Lung (tissue), 11 donors: ENCODE measurements at regions not wholly inside any gene's neighbourhood (a gene's known extent, or its start where the extent isn't known, plus 50 kb on each side); places are given as distances from the start of the nearest gene placed in this dataset.

Experiments used
- ATAC-seq: fragments of 200-7000 bp; cut with Tn5 transposase; one replicate; pipeline ENCODE4 v1.9.1; 2020; ENCODE audit warnings: moderate number of reproducible peaks; ENCODE audit not compliant: insufficient read depth, low FRiP score
- DNase-seq, 3 donors: peaks; one replicate each; pipeline ENCODE4 v3.0.0-alpha.2; 2013 to 2017
- H3K27ac ChIP-seq, 2 donors: one replicate each; pipeline ENCODE4 v1.5.1; 2013; ENCODE audit warnings: mild to moderate bottlenecking in 2 of 2, moderate library complexity in 2 of 2, control low read depth in 1 of 2, inconsistent platforms in 1 of 2, low read depth in 1 of 2, low read length in 1 of 2
- H3K27me3 ChIP-seq, 3 donors: one replicate each; pipeline ENCODE4 v1.5.1; 2013; ENCODE audit warnings: low read length in 2 of 3; ENCODE audit not compliant: control insufficient read depth in 3 of 3, insufficient read depth in 3 of 3
- H3K36me3 ChIP-seq, 4 donors: one replicate each; pipeline ENCODE4 v1.5.1; 2013; ENCODE audit warnings: low read length in 4 of 4, mild to moderate bottlenecking in 1 of 4, moderate library complexity in 1 of 4; ENCODE audit not compliant: control insufficient read depth in 4 of 4, insufficient read depth in 4 of 4
- H3K4me1 ChIP-seq, 5 donors: one replicate each; pipeline ENCODE4 v1.5.1; 2013; ENCODE audit warnings: low read length in 5 of 5, mild to moderate bottlenecking in 2 of 5, moderate library complexity in 1 of 5; ENCODE audit not compliant: control insufficient read depth in 5 of 5, insufficient read depth in 5 of 5
- H3K4me3 ChIP-seq: one replicate; pipeline ENCODE4 v1.5.1; 2013; ENCODE audit warnings: mild to moderate bottlenecking, control low read depth, moderate library complexity
- H3K9ac ChIP-seq, 2 donors: one replicate each; pipeline ENCODE4 v1.5.1; 2013; ENCODE audit warnings: low read length in 2 of 2, control low read depth in 1 of 2; ENCODE audit not compliant: insufficient read depth in 1 of 2
- H3K9me3 ChIP-seq, 4 donors: one replicate each; pipeline ENCODE4 v1.5.1; 2013; ENCODE audit warnings: low read length in 3 of 4, mild to moderate bottlenecking in 1 of 4, moderate library complexity in 1 of 4; ENCODE audit not compliant: control insufficient read depth in 4 of 4, insufficient read depth in 3 of 4
- WGBS, 2 donors: extraction: QIAGEN DNeasy Blood & Tissue Kit; methylation state at CpG; one replicate each; pipeline ENCODE4 v1.1.7; 2013; 5-methylcytosine and 5-hydroxymethylcytosine counted together
- TF ChIP-seq, protein P1 (sequence below): IDR thresholded peaks from 2 replicates; pipeline ENCODE4 v1.5.1; 2012; ENCODE audit warnings: mild to moderate bottlenecking; ENCODE audit errors: control extremely low read depth, extremely low read depth
- donor health status: control.
- donor health status: control.
- donor health status: Bipolar disorder and iron deficiency.
- donor health status: healthy.
- donor health status: DM: yes; HTN: yes; CAD: no.

DNA sequence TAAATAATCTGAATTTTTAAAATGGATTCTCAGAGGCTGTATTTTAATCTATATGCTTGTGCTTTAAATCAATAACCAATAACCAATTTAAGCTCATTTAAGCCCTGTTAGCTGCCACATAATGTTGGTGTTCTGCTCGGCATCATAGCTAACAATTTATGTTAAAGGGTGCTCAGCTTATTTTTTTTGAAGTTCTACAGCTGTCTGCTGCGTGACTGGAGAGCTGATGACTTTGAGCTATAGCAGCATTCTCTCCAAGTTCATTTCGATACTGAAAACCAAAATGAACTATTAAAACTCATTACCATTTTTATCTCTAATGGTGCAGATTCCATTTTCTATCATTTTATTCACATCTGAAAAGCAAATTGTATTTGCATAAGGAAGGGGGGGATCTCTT is 357.8 kb downstream of the AJAP1 start:
- Histone ChIP-seq H3K36me3 (no peaks in the 10 kb centered on the region), H3K9me3 (peaks cover 0 to 7% (median 0%) of the 10 kb centered on the region in 4 donors), H3K27ac (no peak overlapping the region), H3K9ac (no peak overlapping the region), H3K27me3 (peaks cover 0 to 13% (median 0%) of the 10 kb centered on the region in 3 donors), H3K4me3 (no peak overlapping the region), H3K4me1 (no peaks in the 10 kb centered on the region)
- ATAC-seq (no peak), DNase-seq (no peak)
- TF ChIP-seq, protein P1, sequence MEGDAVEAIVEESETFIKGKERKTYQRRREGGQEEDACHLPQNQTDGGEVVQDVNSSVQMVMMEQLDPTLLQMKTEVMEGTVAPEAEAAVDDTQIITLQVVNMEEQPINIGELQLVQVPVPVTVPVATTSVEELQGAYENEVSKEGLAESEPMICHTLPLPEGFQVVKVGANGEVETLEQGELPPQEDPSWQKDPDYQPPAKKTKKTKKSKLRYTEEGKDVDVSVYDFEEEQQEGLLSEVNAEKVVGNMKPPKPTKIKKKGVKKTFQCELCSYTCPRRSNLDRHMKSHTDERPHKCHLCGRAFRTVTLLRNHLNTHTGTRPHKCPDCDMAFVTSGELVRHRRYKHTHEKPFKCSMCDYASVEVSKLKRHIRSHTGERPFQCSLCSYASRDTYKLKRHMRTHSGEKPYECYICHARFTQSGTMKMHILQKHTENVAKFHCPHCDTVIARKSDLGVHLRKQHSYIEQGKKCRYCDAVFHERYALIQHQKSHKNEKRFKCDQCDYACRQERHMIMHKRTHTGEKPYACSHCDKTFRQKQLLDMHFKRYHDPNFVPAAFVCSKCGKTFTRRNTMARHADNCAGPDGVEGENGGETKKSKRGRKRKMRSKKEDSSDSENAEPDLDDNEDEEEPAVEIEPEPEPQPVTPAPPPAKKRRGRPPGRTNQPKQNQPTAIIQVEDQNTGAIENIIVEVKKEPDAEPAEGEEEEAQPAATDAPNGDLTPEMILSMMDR, result no peak
- WGBS, 2 donors, result 83 to 86% methylated on average over 3 of the region's 3 CpGs

DNA sequence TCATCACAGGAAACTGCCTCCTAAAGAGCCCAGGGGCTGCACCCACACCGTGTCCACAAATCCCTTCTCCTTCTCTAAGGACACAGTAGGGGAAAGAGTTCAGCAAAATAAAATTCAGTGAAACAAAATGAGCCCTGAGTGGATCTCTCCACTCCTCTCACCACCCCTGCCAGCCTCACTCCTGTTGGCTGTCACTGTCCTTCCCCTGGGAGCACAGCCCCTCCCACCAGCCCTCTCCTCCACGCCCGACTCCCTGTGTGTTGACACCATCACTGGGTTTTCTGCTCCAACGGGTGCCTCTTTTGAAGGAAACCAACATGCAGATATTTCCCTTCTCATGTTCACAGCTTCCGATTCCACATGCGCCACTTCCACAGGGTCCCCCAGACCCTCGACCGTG is 356.2 kb downstream of the AJAP1 start:
- TF ChIP-seq, protein P1, result no peak
- ATAC-seq (no peak), DNase-seq (no peak)
- H3K9ac ChIP-seq, result no peak overlapping the region
- peaks cover 0 to 13% (median 0%) of the 10 kb centered on the region in 3 donors for H3K27me3 ChIP-seq
- no peak overlapping the region for H3K27ac ChIP-seq
- peaks cover 0 to 7% (median 0%) of the 10 kb centered on the region in 4 donors for H3K9me3 ChIP-seq
- no peaks in the 10 kb centered on the region for H3K4me1 ChIP-seq
- no peak overlapping the region for H3K4me3 ChIP-seq
- no peaks in the 10 kb centered on the region for H3K36me3 ChIP-seq
- 76 to 85% methylated on average over 8 of the region's 8 CpGs for WGBS, 2 donors

DNA sequence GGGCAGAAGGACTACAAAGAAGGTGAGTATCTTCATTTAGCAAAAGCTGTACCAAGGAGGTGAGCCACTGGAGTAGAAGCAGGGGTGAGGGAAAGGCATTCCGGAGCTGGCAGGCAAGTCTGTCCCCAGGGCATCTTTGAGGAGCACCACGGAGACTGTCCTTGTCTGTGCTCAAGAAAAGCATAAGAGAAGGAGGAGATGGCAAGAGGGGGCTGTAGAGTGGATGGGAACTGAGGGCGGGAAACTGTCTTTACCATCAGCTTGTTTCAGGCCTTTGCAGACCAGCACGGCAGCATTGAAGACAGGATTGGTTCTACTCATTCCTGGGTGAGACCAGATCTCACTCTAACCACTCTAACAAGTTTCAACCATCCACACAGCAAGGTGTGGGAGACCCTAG is 355.8 kb downstream of the AJAP1 start:
- TF ChIP-seq, protein P1, result no peak
- Histone ChIP-seq H3K4me3 (no peak overlapping the region), H3K9ac (no peak overlapping the region), H3K9me3 (peaks cover 0 to 7% (median 0%) of the 10 kb centered on the region in 4 donors), H3K4me1 (no peaks in the 10 kb centered on the region), H3K27me3 (peaks cover 0 to 13% (median 0%) of the 10 kb centered on the region in 3 donors), H3K27ac (no peak overlapping the region), H3K36me3 (no peaks in the 10 kb centered on the region)
- WGBS, 2 donors, result 82 to 88% methylated on average over 4 of the region's 4 CpGs
- DNase-seq (no peak), ATAC-seq (no peak)
